Lung (tissue), 11 donors: ENCODE measurements at regions not wholly inside any gene's neighbourhood (a gene's known extent, or its start where the extent isn't known, plus 50 kb on each side); places are given as distances from the start of the nearest gene placed in this dataset.

Experiments used
- ATAC-seq: fragments of 200-7000 bp; cut with Tn5 transposase; one replicate; pipeline ENCODE4 v1.9.1; 2020; ENCODE audit warnings: moderate number of reproducible peaks; ENCODE audit not compliant: insufficient read depth, low FRiP score
- DNase-seq, 3 donors: peaks; one replicate each; pipeline ENCODE4 v3.0.0-alpha.2; 2013 to 2017
- H3K27ac ChIP-seq, 2 donors: one replicate each; pipeline ENCODE4 v1.5.1; 2013; ENCODE audit warnings: mild to moderate bottlenecking in 2 of 2, moderate library complexity in 2 of 2, control low read depth in 1 of 2, inconsistent platforms in 1 of 2, low read depth in 1 of 2, low read length in 1 of 2
- H3K27me3 ChIP-seq, 3 donors: one replicate each; pipeline ENCODE4 v1.5.1; 2013; ENCODE audit warnings: low read length in 2 of 3; ENCODE audit not compliant: control insufficient read depth in 3 of 3, insufficient read depth in 3 of 3
- H3K36me3 ChIP-seq, 4 donors: one replicate each; pipeline ENCODE4 v1.5.1; 2013; ENCODE audit warnings: low read length in 4 of 4, mild to moderate bottlenecking in 1 of 4, moderate library complexity in 1 of 4; ENCODE audit not compliant: control insufficient read depth in 4 of 4, insufficient read depth in 4 of 4
- H3K4me1 ChIP-seq, 5 donors: one replicate each; pipeline ENCODE4 v1.5.1; 2013; ENCODE audit warnings: low read length in 5 of 5, mild to moderate bottlenecking in 2 of 5, moderate library complexity in 1 of 5; ENCODE audit not compliant: control insufficient read depth in 5 of 5, insufficient read depth in 5 of 5
- H3K4me3 ChIP-seq: one replicate; pipeline ENCODE4 v1.5.1; 2013; ENCODE audit warnings: mild to moderate bottlenecking, control low read depth, moderate library complexity
- H3K9ac ChIP-seq, 2 donors: one replicate each; pipeline ENCODE4 v1.5.1; 2013; ENCODE audit warnings: low read length in 2 of 2, control low read depth in 1 of 2; ENCODE audit not compliant: insufficient read depth in 1 of 2
- H3K9me3 ChIP-seq, 4 donors: one replicate each; pipeline ENCODE4 v1.5.1; 2013; ENCODE audit warnings: low read length in 3 of 4, mild to moderate bottlenecking in 1 of 4, moderate library complexity in 1 of 4; ENCODE audit not compliant: control insufficient read depth in 4 of 4, insufficient read depth in 3 of 4
- WGBS, 2 donors: extraction: QIAGEN DNeasy Blood & Tissue Kit; methylation state at CpG; one replicate each; pipeline ENCODE4 v1.1.7; 2013; 5-methylcytosine and 5-hydroxymethylcytosine counted together
- TF ChIP-seq, protein P1 (sequence below): IDR thresholded peaks from 2 replicates; pipeline ENCODE4 v1.5.1; 2012; ENCODE audit warnings: mild to moderate bottlenecking; ENCODE audit errors: control extremely low read depth, extremely low read depth
- donor health status: control.
- donor health status: control.
- donor health status: Bipolar disorder and iron deficiency.
- donor health status: healthy.
- donor health status: DM: yes; HTN: yes; CAD: no.

DNA sequence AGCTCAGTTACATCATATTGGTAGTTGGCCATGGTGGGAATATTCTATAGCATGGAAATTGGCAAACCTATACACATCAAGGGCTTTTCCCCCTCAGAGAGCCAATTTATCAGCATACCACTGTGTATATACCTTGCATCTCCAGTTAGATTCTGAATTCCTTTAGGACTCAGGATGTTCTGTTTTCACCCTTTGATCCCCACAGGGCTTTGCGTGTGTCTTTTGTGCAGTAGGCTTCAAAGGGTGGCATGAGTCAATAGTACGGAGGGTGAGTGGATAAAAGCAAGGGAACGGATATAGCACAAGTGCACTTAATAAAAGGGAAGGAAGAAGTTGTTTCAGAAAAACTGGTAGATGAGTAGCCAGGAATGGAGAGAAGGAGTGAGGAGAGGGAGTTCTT lies 99.2 kb upstream of the RGMA start:
- no peak overlapping the region for H3K9ac ChIP-seq
- 76 to 88% methylated on average over 3 of the region's 3 CpGs for WGBS, 2 donors
- no peaks in the 10 kb centered on the region for H3K9me3 ChIP-seq
- no peaks in the 10 kb centered on the region for H3K4me1 ChIP-seq
- H3K4me3 ChIP-seq, result no peak overlapping the region
- H3K36me3 ChIP-seq, result no peaks in the 10 kb centered on the region
- H3K27ac ChIP-seq, result no peak overlapping the region
- H3K27me3 ChIP-seq, result peaks cover 0 to 5% (median 4%) of the 10 kb centered on the region in 3 donors
- ATAC-seq (no peak), DNase-seq (no peak)
- TF ChIP-seq, protein P1, sequence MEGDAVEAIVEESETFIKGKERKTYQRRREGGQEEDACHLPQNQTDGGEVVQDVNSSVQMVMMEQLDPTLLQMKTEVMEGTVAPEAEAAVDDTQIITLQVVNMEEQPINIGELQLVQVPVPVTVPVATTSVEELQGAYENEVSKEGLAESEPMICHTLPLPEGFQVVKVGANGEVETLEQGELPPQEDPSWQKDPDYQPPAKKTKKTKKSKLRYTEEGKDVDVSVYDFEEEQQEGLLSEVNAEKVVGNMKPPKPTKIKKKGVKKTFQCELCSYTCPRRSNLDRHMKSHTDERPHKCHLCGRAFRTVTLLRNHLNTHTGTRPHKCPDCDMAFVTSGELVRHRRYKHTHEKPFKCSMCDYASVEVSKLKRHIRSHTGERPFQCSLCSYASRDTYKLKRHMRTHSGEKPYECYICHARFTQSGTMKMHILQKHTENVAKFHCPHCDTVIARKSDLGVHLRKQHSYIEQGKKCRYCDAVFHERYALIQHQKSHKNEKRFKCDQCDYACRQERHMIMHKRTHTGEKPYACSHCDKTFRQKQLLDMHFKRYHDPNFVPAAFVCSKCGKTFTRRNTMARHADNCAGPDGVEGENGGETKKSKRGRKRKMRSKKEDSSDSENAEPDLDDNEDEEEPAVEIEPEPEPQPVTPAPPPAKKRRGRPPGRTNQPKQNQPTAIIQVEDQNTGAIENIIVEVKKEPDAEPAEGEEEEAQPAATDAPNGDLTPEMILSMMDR, result no peak

DNA sequence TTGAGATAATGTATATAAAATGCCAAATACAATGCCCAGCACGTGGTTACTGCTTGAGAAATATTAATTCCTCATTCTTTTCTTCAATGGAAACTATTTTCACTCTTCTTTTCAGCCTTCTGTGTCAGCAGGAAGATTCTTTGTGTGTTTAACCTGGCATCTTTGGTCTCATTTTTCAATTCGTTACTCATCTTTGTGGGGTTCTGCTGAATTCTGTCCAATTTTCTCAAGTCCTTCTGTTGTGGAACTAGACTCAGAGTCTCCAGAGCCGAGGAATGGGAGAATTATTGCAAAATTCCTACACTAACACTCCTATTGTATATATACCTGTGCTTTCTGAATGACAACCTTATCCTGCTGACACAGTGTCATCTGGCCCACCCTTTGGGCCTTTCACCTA lies 96.8 kb upstream of the RGMA start:
- TF ChIP-seq, protein P1, result no peak
- peaks cover 0 to 5% (median 4%) of the 10 kb centered on the region in 3 donors for H3K27me3 ChIP-seq
- H3K9me3 ChIP-seq, result no peaks in the 10 kb centered on the region
- 67 to 74% methylated on average over 3 of the region's 3 CpGs for WGBS, 2 donors
- H3K9ac ChIP-seq, result no peak overlapping the region
- H3K36me3 ChIP-seq, result no peaks in the 10 kb centered on the region
- peaks cover 0 to 2% (median 0%) of the 10 kb centered on the region in 5 donors for H3K4me1 ChIP-seq
- DNase-seq (no peak), ATAC-seq (no peak)
- H3K4me3 ChIP-seq, result no peak overlapping the region
- no peak overlapping the region for H3K27ac ChIP-seq

DNA sequence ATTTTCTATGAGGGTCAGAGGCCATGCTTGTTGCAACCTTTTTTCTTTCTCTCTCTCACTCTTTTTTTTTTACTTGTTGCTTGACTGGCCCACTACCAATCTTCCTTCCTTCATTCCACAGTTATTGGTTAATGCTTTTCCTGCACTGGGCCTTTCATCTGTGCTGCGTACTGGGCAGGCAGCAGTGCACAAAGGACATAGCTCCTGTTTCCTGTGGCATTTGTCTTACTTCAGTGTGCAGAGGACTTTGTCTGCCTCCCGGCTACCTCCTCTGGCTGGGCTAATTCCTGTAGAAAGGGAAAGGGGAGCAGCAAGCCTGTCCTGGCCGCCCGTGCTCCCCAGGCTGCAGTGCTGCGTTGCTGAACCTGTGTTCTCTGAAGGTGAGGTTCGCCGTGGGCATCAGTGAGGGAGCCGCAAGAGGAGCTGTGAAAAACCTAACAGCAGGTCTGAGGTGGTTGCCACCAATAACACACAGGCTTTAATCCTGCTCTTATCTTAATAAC lies 93.7 kb upstream of the RGMA start:
- H3K27me3 ChIP-seq, result peaks cover 0 to 2% (median 2%) of the 10 kb centered on the region in 3 donors
- ATAC-seq, result no peak
- no peak overlapping the region for H3K27ac ChIP-seq
- DNase-seq, result no peak
- H3K4me1 ChIP-seq, result peaks cover 0 to 15% (median 0%) of the 10 kb centered on the region in 5 donors
- H3K4me3 ChIP-seq, result no peak overlapping the region
- H3K36me3 ChIP-seq, result no peaks in the 10 kb centered on the region
- no peak overlapping the region for H3K9ac ChIP-seq
- TF ChIP-seq, protein P1, result no peak
- H3K9me3 ChIP-seq, result no peaks in the 10 kb centered on the region
- WGBS, 2 donors, result 71 to 79% methylated on average over 8 of the region's 8 CpGs

DNA sequence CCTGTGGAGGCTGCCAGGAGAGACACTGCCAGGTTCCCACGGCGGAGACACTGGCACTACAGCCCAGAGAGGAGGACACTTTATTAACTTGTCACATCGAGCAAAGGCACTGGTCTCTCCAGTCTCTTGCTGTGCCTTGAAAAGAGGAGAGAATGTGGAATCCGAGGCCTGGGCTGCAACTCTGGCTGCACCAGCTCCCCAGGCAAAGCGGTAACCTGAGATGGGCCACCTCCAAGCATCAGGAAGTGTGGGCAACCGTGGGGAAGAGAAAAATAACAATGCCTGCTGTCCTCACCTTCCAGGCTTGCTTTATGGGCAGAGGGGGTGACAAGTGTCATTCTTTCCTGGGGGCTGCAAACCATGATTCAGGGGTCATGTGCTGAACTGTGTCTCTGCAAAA lies 91.6 kb upstream of the RGMA start:
- peaks cover 0 to 15% (median 0%) of the 10 kb centered on the region in 5 donors for H3K4me1 ChIP-seq
- H3K27me3 ChIP-seq, result no peaks in the 10 kb centered on the region
- H3K36me3 ChIP-seq, result no peaks in the 10 kb centered on the region
- ATAC-seq (no peak), DNase-seq (no peak)
- H3K9ac ChIP-seq, result no peak overlapping the region
- no peak overlapping the region for H3K4me3 ChIP-seq
- TF ChIP-seq, protein P1, result no peak
- no peaks in the 10 kb centered on the region for H3K9me3 ChIP-seq
- WGBS, 2 donors, result 59 to 64% methylated on average over 6 of the region's 6 CpGs
- H3K27ac ChIP-seq, result no peak overlapping the region
